ENCODE measurements at regions not wholly inside any gene's neighbourhood (a gene's known extent, or its start where the extent isn't known, plus 50 kb on each side); places are given as distances from the start of the nearest gene placed in this dataset.
A peak's percentile ranks its signal among the peaks of the same experiment; 100 is the strongest.

GRCh38 chr3:110457508-110457907, 614.1 kb upstream of the NECTIN3 start:
- Histone ChIP-seq H3K27ac (ENCODE audit: low read length) (no peak overlapping the region), H3K36me3 (ENCODE audit: control insufficient read depth, insufficient read depth, low read length) (no peaks in the 10 kb centered on the region), H3K27me3 (ENCODE audit: control insufficient read depth, insufficient read depth, low read length) (no peaks in the 10 kb centered on the region), H3K4me3 (ENCODE audit: low read length) (no peak overlapping the region), H3K4me1 (ENCODE audit: control insufficient read depth, insufficient read depth, low read length) (no peaks in the 10 kb centered on the region), H3K9me3 (replicated peaks; ENCODE audit: control insufficient read depth, low read depth, low read length) (no peaks in the 10 kb centered on the region)
- DNase-seq = no peak
- WGBS (ENCODE audit: insufficient coverage) = 77% methylated on average over 2 of the region's 5 CpGs

- Histone ChIP-seq H3K4me3 (ENCODE audit: low read length) (no peak overlapping the region), H3K27ac (ENCODE audit: low read length) (no peak overlapping the region), H3K36me3 (ENCODE audit: control insufficient read depth, insufficient read depth, low read length) (no peaks in the 10 kb centered on the region), H3K9me3 (replicated peaks; ENCODE audit: control insufficient read depth, low read depth, low read length) (no peaks in the 10 kb centered on the region), H3K4me1 (ENCODE audit: control insufficient read depth, insufficient read depth, low read length) (no peaks in the 10 kb centered on the region), H3K27me3 (ENCODE audit: control insufficient read depth, insufficient read depth, low read length) (no peaks in the 10 kb centered on the region)
- 20% methylated on average over 1 of the region's 2 CpGs for WGBS (ENCODE audit: insufficient coverage)
- no peak for DNase-seq
Observed at GRCh38 chr3:110459021-110459420, 612.6 kb upstream of the NECTIN3 start.

DNA sequence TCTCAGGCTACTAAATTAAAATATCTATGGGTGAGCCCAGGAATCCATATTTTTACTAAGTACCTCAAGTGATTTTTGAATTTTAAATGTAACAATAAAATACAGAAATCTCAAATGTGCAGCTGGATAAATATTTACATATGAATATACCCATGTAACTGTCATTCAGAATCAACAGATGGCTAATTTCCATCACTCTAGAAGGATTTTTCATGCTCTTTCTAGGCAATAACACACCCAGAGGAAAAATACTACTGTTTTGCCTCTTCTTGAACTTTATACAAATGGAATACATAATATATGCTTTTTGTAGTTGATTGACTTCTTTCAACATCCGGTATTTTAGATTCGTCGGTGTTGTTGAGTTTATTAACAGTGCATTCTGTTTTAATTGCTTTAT, 601.3 kb upstream of the NECTIN3 start:
- Histone ChIP-seq H3K4me1 (ENCODE audit: control insufficient read depth, insufficient read depth, low read length) (no peaks in the 10 kb centered on the region), H3K9me3 (replicated peaks; ENCODE audit: control insufficient read depth, low read depth, low read length) (no peaks in the 10 kb centered on the region), H3K36me3 (ENCODE audit: control insufficient read depth, insufficient read depth, low read length) (no peaks in the 10 kb centered on the region), H3K27ac (ENCODE audit: low read length) (no peak overlapping the region), H3K4me3 (ENCODE audit: low read length) (no peak overlapping the region), H3K27me3 (ENCODE audit: control insufficient read depth, insufficient read depth, low read length) (no peaks in the 10 kb centered on the region)
- no peak for DNase-seq
- no CpG with 5 or more reads among the region's 3 CpGs for WGBS (ENCODE audit: insufficient coverage)

DNA sequence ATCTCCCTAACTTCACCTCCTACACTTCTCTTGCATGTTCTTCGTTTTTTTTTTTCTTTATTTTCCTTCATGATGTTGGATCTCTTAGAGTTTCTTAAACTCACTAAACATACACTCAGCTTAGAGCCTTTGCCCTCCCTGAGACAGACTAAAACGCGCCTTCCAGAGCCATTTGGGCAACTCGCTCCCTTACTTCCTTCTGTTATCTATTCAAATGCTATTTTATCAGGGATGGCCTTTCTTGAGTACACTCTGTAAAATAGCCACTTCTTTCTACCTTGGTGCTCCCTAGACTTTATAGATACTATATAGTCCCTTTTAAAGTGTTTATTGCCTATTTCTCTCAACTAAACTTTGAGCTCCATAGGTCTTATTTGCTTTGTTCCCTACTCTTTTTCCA, 598.2 kb upstream of the NECTIN3 start:
- Histone ChIP-seq H3K4me3 (ENCODE audit: low read length) (no peak overlapping the region), H3K27ac (ENCODE audit: low read length) (no peak overlapping the region), H3K4me1 (ENCODE audit: control insufficient read depth, insufficient read depth, low read length) (no peaks in the 10 kb centered on the region), H3K27me3 (ENCODE audit: control insufficient read depth, insufficient read depth, low read length) (no peaks in the 10 kb centered on the region), H3K9me3 (replicated peaks; ENCODE audit: control insufficient read depth, low read depth, low read length) (no peaks in the 10 kb centered on the region), H3K36me3 (ENCODE audit: control insufficient read depth, insufficient read depth, low read length) (no peaks in the 10 kb centered on the region)
- no CpG with 5 or more reads among the region's 4 CpGs for WGBS (ENCODE audit: insufficient coverage)
- no peak for DNase-seq

GRCh38 chr3:110474397-110474796, 597.2 kb upstream of the NECTIN3 start:
- no peaks in the 10 kb centered on the region for H3K36me3 ChIP-seq (ENCODE audit: control insufficient read depth, insufficient read depth, low read length)
- no peak overlapping the region for H3K27ac ChIP-seq (ENCODE audit: low read length)
- no CpG with 5 or more reads among the region's 2 CpGs for WGBS (ENCODE audit: insufficient coverage)
- no peaks in the 10 kb centered on the region for H3K4me1 ChIP-seq (ENCODE audit: control insufficient read depth, insufficient read depth, low read length)
- no peaks in the 10 kb centered on the region for H3K27me3 ChIP-seq (ENCODE audit: control insufficient read depth, insufficient read depth, low read length)
- H3K4me3 ChIP-seq (ENCODE audit: low read length) = no peak overlapping the region
- H3K9me3 ChIP-seq (replicated peaks; ENCODE audit: control insufficient read depth, low read depth, low read length) = no peaks in the 10 kb centered on the region
- DNase-seq = no peak

DNA sequence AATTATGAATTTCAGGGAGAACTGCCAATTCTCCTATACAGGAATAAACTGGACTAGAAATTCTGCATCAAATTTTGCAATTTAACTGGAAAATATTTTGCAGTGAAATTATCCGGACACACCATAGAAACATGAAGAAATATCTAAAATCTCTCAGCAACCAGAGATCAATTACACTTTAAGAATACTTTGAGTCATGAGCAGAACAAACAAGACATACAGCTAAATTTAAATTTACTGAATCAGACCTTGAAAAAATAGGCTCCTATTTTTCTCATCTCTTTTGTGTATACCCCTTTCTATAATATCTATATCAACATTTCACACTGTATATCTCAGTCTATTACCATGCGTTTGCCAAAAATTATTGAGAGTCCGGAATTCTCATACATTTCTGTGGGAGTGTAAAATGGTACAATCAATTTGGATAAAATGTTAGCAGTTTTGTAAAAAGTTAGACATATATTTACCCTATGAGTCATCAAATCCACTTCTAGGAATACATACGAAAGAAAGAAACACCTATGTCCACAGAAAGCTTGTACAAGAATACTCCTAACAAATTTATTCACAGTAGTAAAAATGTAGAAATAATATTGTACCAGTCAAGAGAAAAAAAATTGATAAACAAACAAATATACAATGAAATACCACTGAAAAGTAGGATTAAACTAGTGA, 593.1 kb upstream of the NECTIN3 start:
- no peak overlapping the region for H3K27ac ChIP-seq (ENCODE audit: low read length)
- WGBS (ENCODE audit: insufficient coverage) = no CpG with 5 or more reads among the region's 4 CpGs
- DNase-seq = no peak
- H3K36me3 ChIP-seq (ENCODE audit: control insufficient read depth, insufficient read depth, low read length) = no peaks in the 10 kb centered on the region
- H3K27me3 ChIP-seq (ENCODE audit: control insufficient read depth, insufficient read depth, low read length) = no peaks in the 10 kb centered on the region
- H3K4me3 ChIP-seq (ENCODE audit: low read length) = no peak overlapping the region
- H3K4me1 ChIP-seq (ENCODE audit: control insufficient read depth, insufficient read depth, low read length) = no peaks in the 10 kb centered on the region
- peaks cover 5% of the 10 kb centered on the region for H3K9me3 ChIP-seq (replicated peaks; ENCODE audit: control insufficient read depth, low read depth, low read length)

GRCh38 chr3:110479731-110480130, 591.9 kb upstream of the NECTIN3 start:
- peak; percentile 49 for DNase-seq
- peaks cover 5% of the 10 kb centered on the region for H3K9me3 ChIP-seq (replicated peaks; ENCODE audit: control insufficient read depth, low read depth, low read length)
- H3K27me3 ChIP-seq (ENCODE audit: control insufficient read depth, insufficient read depth, low read length) = no peaks in the 10 kb centered on the region
- H3K36me3 ChIP-seq (ENCODE audit: control insufficient read depth, insufficient read depth, low read length) = no peaks in the 10 kb centered on the region
- 29% methylated on average over 1 of the region's 2 CpGs for WGBS (ENCODE audit: insufficient coverage)
- H3K4me3 ChIP-seq (ENCODE audit: low read length) = no peak overlapping the region
- H3K27ac ChIP-seq (ENCODE audit: low read length) = no peak overlapping the region
- H3K4me1 ChIP-seq (ENCODE audit: control insufficient read depth, insufficient read depth, low read length) = no peaks in the 10 kb centered on the region

GRCh38 chr3:110485389-110485788, 586.2 kb upstream of the NECTIN3 start:
- WGBS (ENCODE audit: insufficient coverage) = no CpG with 5 or more reads among the region's 2 CpGs
- Histone ChIP-seq H3K4me3 (ENCODE audit: low read length) (no peak overlapping the region), H3K4me1 (ENCODE audit: control insufficient read depth, insufficient read depth, low read length) (no peaks in the 10 kb centered on the region), H3K27me3 (ENCODE audit: control insufficient read depth, insufficient read depth, low read length) (no peaks in the 10 kb centered on the region), H3K9me3 (replicated peaks; ENCODE audit: control insufficient read depth, low read depth, low read length) (peaks cover 17% of the 10 kb centered on the region), H3K36me3 (ENCODE audit: control insufficient read depth, insufficient read depth, low read length) (no peaks in the 10 kb centered on the region), H3K27ac (ENCODE audit: low read length) (no peak overlapping the region)
- no peak for DNase-seq

DNA sequence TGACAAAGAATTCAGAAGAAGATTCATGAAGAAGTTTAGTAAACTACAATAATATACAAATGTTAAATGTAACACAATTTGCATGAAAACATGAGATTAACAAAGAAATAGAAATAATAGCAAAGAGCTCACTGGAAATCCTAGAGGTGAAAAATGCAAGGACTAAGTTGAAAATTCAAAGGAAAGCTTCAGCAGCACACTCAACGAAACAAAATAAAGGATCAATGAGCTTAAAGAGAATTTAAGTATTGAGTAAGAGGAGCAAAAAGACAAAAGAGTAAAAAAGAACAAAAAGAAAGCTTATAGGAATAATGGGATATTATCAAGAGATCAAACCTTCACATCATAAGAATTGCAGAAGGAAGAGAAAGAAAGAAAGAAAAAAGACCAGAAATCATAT, 583.8 kb upstream of the NECTIN3 start:
- Histone ChIP-seq H3K36me3 (ENCODE audit: control insufficient read depth, insufficient read depth, low read length) (no peaks in the 10 kb centered on the region), H3K4me3 (ENCODE audit: low read length) (no peak overlapping the region), H3K4me1 (ENCODE audit: control insufficient read depth, insufficient read depth, low read length) (no peaks in the 10 kb centered on the region), H3K9me3 (replicated peaks; ENCODE audit: control insufficient read depth, low read depth, low read length) (peaks cover 12% of the 10 kb centered on the region), H3K27me3 (ENCODE audit: control insufficient read depth, insufficient read depth, low read length) (no peaks in the 10 kb centered on the region), H3K27ac (ENCODE audit: low read length) (no peak overlapping the region)
- WGBS (ENCODE audit: insufficient coverage) = no CpG with 5 or more reads among the region's 1 CpG
- no peak for DNase-seq

- peaks cover 10% of the 10 kb centered on the region for H3K9me3 ChIP-seq (replicated peaks; ENCODE audit: control insufficient read depth, low read depth, low read length)
- WGBS (ENCODE audit: insufficient coverage) = no CpG with 5 or more reads among the region's 4 CpGs
Observed at GRCh38 chr3:110491413-110491812, 580.2 kb upstream of the NECTIN3 start.

DNA sequence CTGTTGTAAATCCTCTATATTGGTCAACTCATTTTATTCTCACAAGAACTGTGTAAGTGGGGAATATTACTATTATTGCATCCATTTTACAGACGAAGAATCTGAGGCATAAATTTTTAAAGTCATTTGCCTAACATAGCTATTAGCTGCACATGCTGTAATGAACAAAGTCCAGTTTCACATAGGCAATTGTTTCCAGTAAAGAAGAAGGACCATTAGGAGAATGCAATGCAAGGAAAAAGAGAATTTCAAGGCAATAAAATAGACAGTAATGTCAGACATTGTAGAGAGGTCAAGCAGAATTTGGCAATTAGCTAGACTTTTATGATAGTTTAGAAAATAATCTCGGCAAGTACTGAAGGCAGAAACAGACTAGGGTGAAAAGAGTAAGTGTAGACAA, 578.7 kb upstream of the NECTIN3 start:
- H3K9me3 ChIP-seq (replicated peaks; ENCODE audit: control insufficient read depth, low read depth, low read length) = no peaks in the 10 kb centered on the region
- H3K4me1 ChIP-seq (ENCODE audit: control insufficient read depth, insufficient read depth, low read length) = no peaks in the 10 kb centered on the region
- DNase-seq = no peak
- no CpG with 5 or more reads among the region's 2 CpGs for WGBS (ENCODE audit: insufficient coverage)
- H3K4me3 ChIP-seq (ENCODE audit: low read length) = no peak overlapping the region
- H3K27ac ChIP-seq (ENCODE audit: low read length) = no peak overlapping the region
- H3K36me3 ChIP-seq (ENCODE audit: control insufficient read depth, insufficient read depth, low read length) = no peaks in the 10 kb centered on the region
- H3K27me3 ChIP-seq (ENCODE audit: control insufficient read depth, insufficient read depth, low read length) = no peaks in the 10 kb centered on the region

More at GRCh38 chr3:110491413-110491812, 580.2 kb upstream of the NECTIN3 start:
- Histone ChIP-seq H3K36me3 (ENCODE audit: control insufficient read depth, insufficient read depth, low read length) (no peaks in the 10 kb centered on the region), H3K4me1 (ENCODE audit: control insufficient read depth, insufficient read depth, low read length) (no peaks in the 10 kb centered on the region), H3K4me3 (ENCODE audit: low read length) (no peak overlapping the region), H3K27me3 (ENCODE audit: control insufficient read depth, insufficient read depth, low read length) (no peaks in the 10 kb centered on the region), H3K27ac (ENCODE audit: low read length) (no peak overlapping the region)
- no peak for DNase-seq

All from muscle of leg (tissue), 3 donors.